Activated CD4-positive, alpha-beta memory T cell treated with anti-CD3 and anti-CD28 coated beads, Interleukin-2, amount 10 ng/mL, durations not matched to agents 7 days and 5 days (primary cell): ENCODE measurements at regions not wholly inside any gene's neighbourhood (a gene's known extent, or its start where the extent isn't known, plus 50 kb on each side); places are given as distances from the start of the nearest gene placed in this dataset.

ENCODE experiments used
- CTCF ChIA-PET: fragments of 350-600 bp; sonication (Branson Sonifier 250); formaldehyde crosslinking; loops from one replicate; lab custom pipeline; 2021; ENCODE audit warnings: antibody characterized with exemption, inconsistent platforms; lab: Charles Lee
- POLR2A ChIA-PET: fragments of 350-600 bp; sonication (Branson Sonifier 250); formaldehyde crosslinking; loops from one replicate; lab custom pipeline; 2021; ENCODE audit warnings: antibody characterized with exemption; lab: Charles Lee
- DNase-seq: peaks from one replicate; pipeline ENCODE4 v3.0.0-alpha.2; 2020
- H3K27ac Mint-ChIP-seq: one replicate; pipeline ENCODE4 v1.8.0; 2021; ENCODE audit warnings: mild to moderate bottlenecking, mixed read lengths
- H3K27me3 Mint-ChIP-seq: one replicate; pipeline ENCODE4 v1.8.0; 2021; ENCODE audit warnings: mixed read lengths
- H3K36me3 Mint-ChIP-seq: one replicate; pipeline ENCODE4 v1.8.0; 2021; ENCODE audit warnings: low read depth, mixed read lengths
- H3K4me1 Mint-ChIP-seq: one replicate; pipeline ENCODE4 v1.8.0; 2021; ENCODE audit warnings: mixed read lengths
- H3K4me3 Mint-ChIP-seq: one replicate; pipeline ENCODE4 v1.8.0; 2021; ENCODE audit warnings: mild to moderate bottlenecking, mixed read lengths
- H3K9me3 Mint-ChIP-seq: one replicate; pipeline ENCODE4 v1.8.0; 2021; ENCODE audit warnings: mixed read lengths

DNA sequence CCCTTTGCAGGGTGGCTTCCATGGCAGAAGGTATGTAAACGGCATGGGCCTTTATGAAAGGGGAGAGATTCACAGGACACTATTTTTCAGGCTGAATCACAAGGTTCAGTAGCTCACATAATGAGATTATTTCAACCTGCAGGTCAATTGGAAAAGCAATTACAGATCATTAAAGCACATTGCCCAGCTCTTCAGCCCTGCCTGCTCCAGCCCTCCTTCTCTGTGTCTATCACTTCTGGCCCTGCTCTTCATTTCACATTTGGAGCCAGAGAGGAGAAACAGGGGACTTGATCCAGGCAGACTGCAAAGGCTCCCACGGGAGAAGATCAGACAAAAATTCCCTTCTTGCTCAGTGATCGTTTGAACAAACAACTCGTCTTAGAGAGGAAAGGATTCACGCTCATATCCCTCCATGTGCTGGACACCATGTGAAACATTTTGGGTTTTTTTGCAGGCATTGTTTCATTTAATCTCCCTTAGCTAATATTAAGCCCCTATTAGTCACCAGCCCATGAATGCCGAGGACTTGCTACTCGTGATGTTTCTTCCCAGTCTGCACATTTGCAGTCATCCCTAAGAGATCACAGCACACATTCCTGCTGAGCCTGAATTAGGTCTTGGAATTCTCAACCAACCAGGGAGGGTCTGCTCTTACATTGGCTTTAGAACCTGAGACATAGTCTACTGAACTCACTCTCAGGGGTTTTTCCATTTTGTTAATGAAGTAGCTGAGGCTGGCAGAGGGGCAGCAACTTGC is 443.9 kb upstream of the CCL2 start:
- H3K9me3 Mint-ChIP-seq = no peaks in the 10 kb centered on the region
- no peaks in the 10 kb centered on the region for H3K36me3 Mint-ChIP-seq
- ChIA-PET POLR2A (no interaction called here), CTCF (no interaction called here)
- H3K4me1 Mint-ChIP-seq = no peaks in the 10 kb centered on the region
- H3K4me3 Mint-ChIP-seq = no peak overlapping the region
- peaks cover 6% of the 10 kb centered on the region for H3K27me3 Mint-ChIP-seq
- DNase-seq = no peak
- H3K27ac Mint-ChIP-seq = no peak overlapping the region

DNA sequence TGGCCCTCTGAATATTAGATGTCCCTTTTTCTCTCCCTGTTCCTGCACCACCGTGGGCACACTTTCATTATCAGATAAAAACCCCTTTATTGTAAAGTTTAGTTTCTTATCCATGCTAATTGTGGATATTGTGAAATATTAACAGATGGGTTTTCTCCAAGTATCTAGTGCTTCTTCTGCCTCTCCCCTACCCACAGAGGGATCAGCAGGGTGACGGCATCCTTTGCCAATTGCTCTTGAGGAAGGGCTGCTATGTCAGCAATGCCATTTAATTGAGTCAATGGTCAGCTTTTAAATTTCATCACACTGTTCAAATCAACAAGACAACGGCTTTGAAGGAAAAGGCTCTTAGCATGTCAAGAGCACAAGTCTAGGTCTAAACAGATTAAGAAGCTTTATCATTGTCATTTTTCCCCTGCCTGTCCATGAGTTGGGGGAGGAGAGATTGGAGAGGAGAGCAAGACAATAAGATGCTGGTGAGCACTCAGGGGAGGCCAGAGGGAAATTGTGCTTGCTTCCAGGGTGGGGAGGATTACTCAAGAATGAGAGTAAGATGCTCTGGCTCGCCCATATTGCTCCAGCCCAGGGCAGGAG is 443.0 kb upstream of the CCL2 start:
- no peak for DNase-seq
- no peaks in the 10 kb centered on the region for H3K4me1 Mint-ChIP-seq
- ChIA-PET CTCF (no interaction called here), POLR2A (no interaction called here)
- peaks cover 6% of the 10 kb centered on the region for H3K27me3 Mint-ChIP-seq
- H3K4me3 Mint-ChIP-seq = no peak overlapping the region
- no peak overlapping the region for H3K27ac Mint-ChIP-seq
- no peaks in the 10 kb centered on the region for H3K36me3 Mint-ChIP-seq
- no peaks in the 10 kb centered on the region for H3K9me3 Mint-ChIP-seq

GRCh38 chr17:33814852-33815251 is 440.2 kb upstream of the CCL2 start:
- no peaks in the 10 kb centered on the region for H3K9me3 Mint-ChIP-seq
- H3K27ac Mint-ChIP-seq = no peak overlapping the region
- H3K4me1 Mint-ChIP-seq = no peaks in the 10 kb centered on the region
- POLR2A ChIA-PET = no interaction called here
- no peaks in the 10 kb centered on the region for H3K27me3 Mint-ChIP-seq
- no peaks in the 10 kb centered on the region for H3K36me3 Mint-ChIP-seq
- no peak for DNase-seq
- no peak overlapping the region for H3K4me3 Mint-ChIP-seq
- CTCF ChIA-PET = no interaction called here

DNA sequence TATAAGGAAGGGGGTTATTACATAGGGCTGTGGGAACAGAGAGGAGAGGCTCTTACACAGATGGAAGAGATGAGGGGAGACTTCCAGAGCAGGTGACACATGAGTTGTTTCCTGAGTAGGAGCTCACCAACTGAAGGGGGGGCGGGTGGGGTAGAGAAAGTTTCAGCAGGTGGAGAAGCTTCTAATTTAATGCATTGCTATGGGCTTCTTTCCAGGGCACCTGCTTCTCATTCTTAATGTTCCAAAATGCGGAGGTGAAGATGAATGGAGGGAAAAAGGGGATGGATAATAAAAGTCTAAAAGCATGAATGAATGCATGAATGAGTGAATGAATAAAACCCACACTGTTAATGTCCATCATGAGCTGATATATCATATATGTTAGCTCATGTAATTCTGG is 439.0 kb upstream of the CCL2 start:
- DNase-seq = no peak
- CTCF ChIA-PET = no interaction called here
- Mint-ChIP-seq H3K27me3 (no peaks in the 10 kb centered on the region), H3K9me3 (no peaks in the 10 kb centered on the region), H3K4me1 (no peaks in the 10 kb centered on the region), H3K36me3 (no peaks in the 10 kb centered on the region), H3K27ac (no peak overlapping the region), H3K4me3 (no peak overlapping the region)
- POLR2A ChIA-PET = no interaction called here

- Mint-ChIP-seq H3K36me3 (no peaks in the 10 kb centered on the region), H3K4me3 (no peak overlapping the region), H3K9me3 (no peaks in the 10 kb centered on the region), H3K27me3 (no peaks in the 10 kb centered on the region), H3K4me1 (no peaks in the 10 kb centered on the region), H3K27ac (no peak overlapping the region)
- CTCF ChIA-PET = no interaction called here
- DNase-seq = no peak
- POLR2A ChIA-PET = no interaction called here
Measured at GRCh38 chr17:33816842-33817617, 438.1 kb upstream of the CCL2 start.

- Mint-ChIP-seq H3K4me1 (no peaks in the 10 kb centered on the region), H3K36me3 (no peaks in the 10 kb centered on the region), H3K27me3 (no peaks in the 10 kb centered on the region), H3K27ac (no peak overlapping the region), H3K4me3 (no peak overlapping the region), H3K9me3 (no peaks in the 10 kb centered on the region)
- POLR2A ChIA-PET = no interaction called here
- CTCF ChIA-PET = no interaction called here
- no peak for DNase-seq
Measured at GRCh38 chr17:33819539-33819938, 435.5 kb upstream of the CCL2 start.

- Mint-ChIP-seq H3K9me3 (no peaks in the 10 kb centered on the region), H3K36me3 (no peaks in the 10 kb centered on the region), H3K4me1 (no peaks in the 10 kb centered on the region), H3K27ac (no peak overlapping the region), H3K27me3 (peaks cover 3% of the 10 kb centered on the region), H3K4me3 (no peak overlapping the region)
- ChIA-PET CTCF (no interaction called here), POLR2A (no interaction called here)
- DNase-seq = no peak
Measured at GRCh38 chr17:33832262-33832661, 422.8 kb upstream of the CCL2 start.

DNA sequence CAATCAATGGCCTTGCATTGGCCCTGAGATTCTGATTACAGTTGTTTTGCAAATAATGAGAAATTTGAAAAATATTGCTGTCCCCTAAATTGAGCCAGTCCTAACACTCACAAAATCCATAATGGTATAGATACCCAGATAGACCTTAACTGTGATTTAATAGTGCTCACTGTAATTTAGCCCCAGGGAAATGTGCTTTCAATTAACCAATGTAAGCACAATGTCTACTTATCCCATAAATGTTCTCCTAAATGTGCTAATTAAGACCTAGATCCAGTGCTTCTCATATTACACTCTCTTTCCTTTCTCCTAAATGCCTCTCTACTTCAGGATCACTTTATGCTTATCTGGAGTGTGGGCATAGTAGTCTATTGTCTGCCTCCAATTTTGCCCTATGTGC is 417.8 kb upstream of the CCL2 start:
- POLR2A ChIA-PET = no interaction called here

GRCh38 chr17:33838281-33838680 is 416.8 kb upstream of the CCL2 start:
- CTCF ChIA-PET = no interaction called here
- Mint-ChIP-seq H3K36me3 (no peaks in the 10 kb centered on the region), H3K4me3 (no peak overlapping the region), H3K27ac (no peak overlapping the region), H3K27me3 (peaks cover 3% of the 10 kb centered on the region), H3K4me1 (no peaks in the 10 kb centered on the region), H3K9me3 (no peaks in the 10 kb centered on the region)
- POLR2A ChIA-PET = no interaction called here
- no peak for DNase-seq

More for the DNA sequence above, 417.8 kb upstream of the CCL2 start:
- H3K4me1 Mint-ChIP-seq = no peaks in the 10 kb centered on the region
- H3K27me3 Mint-ChIP-seq = peaks cover 3% of the 10 kb centered on the region
- H3K36me3 Mint-ChIP-seq = no peaks in the 10 kb centered on the region
- H3K27ac Mint-ChIP-seq = no peak overlapping the region
- CTCF ChIA-PET = no interaction called here
- no peaks in the 10 kb centered on the region for H3K9me3 Mint-ChIP-seq
- H3K4me3 Mint-ChIP-seq = no peak overlapping the region
- no peak for DNase-seq

DNA sequence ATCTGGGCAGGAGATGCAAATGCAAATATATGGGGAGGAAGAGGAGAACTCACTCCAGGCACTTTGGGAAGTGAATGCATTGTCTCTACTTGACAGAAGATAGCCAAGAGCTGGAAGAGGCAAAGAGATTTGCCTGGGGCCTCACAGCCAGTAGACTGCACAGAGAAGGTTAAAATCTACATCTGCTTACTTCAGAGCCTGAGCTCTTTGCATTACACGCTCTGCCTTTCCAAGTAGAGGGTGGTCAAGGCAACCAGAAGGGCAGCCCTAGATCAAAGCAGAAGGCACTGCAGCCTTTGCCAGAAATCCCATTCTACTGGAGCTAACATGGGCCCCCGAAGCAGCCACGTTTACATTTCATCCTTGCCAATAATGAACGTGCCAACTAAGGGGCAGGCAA is 407.2 kb upstream of the CCL2 start:
- H3K4me1 Mint-ChIP-seq = no peaks in the 10 kb centered on the region
- H3K36me3 Mint-ChIP-seq = no peaks in the 10 kb centered on the region
- DNase-seq = no peak
- no peak overlapping the region for H3K27ac Mint-ChIP-seq
- H3K9me3 Mint-ChIP-seq = no peaks in the 10 kb centered on the region
- POLR2A ChIA-PET = no interaction called here
- H3K27me3 Mint-ChIP-seq = no peaks in the 10 kb centered on the region
- CTCF ChIA-PET = no interaction called here
- no peak overlapping the region for H3K4me3 Mint-ChIP-seq

- ChIA-PET POLR2A (no interaction called here), CTCF (no interaction called here)
- no peaks in the 10 kb centered on the region for H3K4me1 Mint-ChIP-seq
- no peaks in the 10 kb centered on the region for H3K27me3 Mint-ChIP-seq
- DNase-seq = no peak
- no peaks in the 10 kb centered on the region for H3K9me3 Mint-ChIP-seq
- H3K36me3 Mint-ChIP-seq = no peaks in the 10 kb centered on the region
- H3K4me3 Mint-ChIP-seq = no peak overlapping the region
- no peak overlapping the region for H3K27ac Mint-ChIP-seq
Measured at GRCh38 chr17:33848433-33848832, 406.7 kb upstream of the CCL2 start.

DNA sequence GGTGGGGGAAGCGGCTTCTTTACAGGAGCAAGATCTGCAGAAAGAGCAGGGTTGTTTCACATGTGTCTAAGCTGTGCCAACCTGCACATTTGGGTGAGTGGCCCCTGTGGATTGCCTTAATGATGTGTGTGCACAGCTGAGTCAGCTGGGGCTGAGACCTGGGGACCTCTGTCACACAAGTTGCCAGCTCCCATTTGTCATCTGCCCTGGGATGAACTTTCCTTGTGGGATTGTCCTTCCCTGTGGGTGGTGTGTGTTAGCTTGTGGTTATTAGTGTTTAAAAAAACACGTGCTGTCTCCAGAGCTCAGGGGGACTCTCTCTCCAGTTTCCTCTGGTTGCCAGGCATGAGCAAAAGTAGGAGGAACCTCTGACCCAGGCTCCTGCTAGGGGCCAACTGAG is 400.5 kb upstream of the CCL2 start:
- Mint-ChIP-seq H3K27me3 (peaks cover 3% of the 10 kb centered on the region), H3K36me3 (no peaks in the 10 kb centered on the region), H3K27ac (no peak overlapping the region), H3K4me3 (no peak overlapping the region), H3K4me1 (no peaks in the 10 kb centered on the region), H3K9me3 (no peaks in the 10 kb centered on the region)
- ChIA-PET POLR2A (no interaction called here), CTCF (no interaction called here)
- DNase-seq = no peak

GRCh38 chr17:33858121-33858520 is 397.0 kb upstream of the CCL2 start:
- ChIA-PET POLR2A (no interaction called here), CTCF (no interaction called here)
- no peaks in the 10 kb centered on the region for H3K4me1 Mint-ChIP-seq
- no peak for DNase-seq
- H3K9me3 Mint-ChIP-seq = no peaks in the 10 kb centered on the region
- no peak overlapping the region for H3K27ac Mint-ChIP-seq
- H3K4me3 Mint-ChIP-seq = no peak overlapping the region
- no peaks in the 10 kb centered on the region for H3K36me3 Mint-ChIP-seq
- H3K27me3 Mint-ChIP-seq = peaks cover 3% of the 10 kb centered on the region
